SIG-M5 treated with dmso at 0.1 percent for 504 hours (cell line): ENCODE measurements at regions not wholly inside any gene's neighbourhood (a gene's known extent, or its start where the extent isn't known, plus 50 kb on each side); places are given as distances from the start of the nearest gene placed in this dataset.

ENCODE experiments used
- DNase-seq: peaks from one replicate; lab custom pipeline; 2025; ENCODE audit not compliant: unreplicated experiment; lab: John Stamatoyannopoulos, UW

DNA sequence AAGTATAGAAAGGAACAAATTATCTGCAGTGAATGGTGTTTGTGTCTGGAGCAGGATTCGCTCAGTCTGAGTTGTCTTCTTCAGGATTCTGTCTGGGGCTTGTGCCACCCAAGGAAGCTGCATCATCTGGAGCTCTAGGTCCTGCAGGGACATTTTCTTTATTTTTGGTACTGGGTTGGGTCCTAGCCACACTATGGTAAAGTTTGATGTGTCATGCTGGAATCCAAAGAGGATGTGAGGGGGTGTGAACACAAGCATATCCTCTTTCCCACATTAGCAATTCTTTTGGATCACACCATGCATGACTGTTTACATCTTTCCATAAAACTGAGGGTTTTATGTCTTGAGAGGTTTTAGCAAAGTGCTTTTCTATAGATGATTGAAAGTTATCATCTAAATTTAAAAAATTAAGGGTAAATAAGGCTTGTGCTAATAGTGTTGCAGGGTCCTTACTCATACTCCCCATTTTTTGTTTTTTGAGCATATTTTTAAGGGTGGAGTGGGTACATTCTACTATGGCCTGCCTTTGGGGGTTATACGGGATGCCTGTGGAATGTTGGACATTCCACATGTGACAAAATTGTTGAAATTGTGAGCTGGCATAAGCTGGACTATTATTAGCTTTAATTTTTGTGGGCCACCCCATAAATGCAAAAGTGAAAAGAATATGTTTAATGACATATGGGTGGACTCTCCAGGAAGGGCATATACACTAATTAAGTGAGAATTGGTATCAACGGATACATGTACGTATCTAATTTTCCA lies 152.0 kb upstream of the HMCN1 start:
- DNase-seq, result no peak

DNA sequence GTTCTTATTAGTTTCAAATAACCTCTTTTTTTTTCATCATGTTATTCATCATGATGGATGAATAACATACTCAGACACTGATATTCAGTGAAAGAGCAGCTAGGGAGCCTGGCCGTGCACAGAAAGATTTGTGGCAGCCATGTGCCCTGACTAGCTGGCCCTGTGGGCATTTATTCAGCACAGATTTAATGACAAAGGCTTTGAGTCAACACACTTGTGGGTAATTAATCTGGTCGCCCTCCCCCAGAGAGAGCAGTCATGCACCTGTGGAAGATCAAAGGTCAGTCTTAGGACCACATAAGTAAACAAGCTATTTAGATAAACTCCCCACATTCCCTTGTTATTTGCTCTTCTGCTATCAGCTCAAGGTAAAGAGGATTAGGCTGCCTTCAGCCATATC lies 153.2 kb upstream of the HMCN1 start:
- DNase-seq, result no peak

DNA sequence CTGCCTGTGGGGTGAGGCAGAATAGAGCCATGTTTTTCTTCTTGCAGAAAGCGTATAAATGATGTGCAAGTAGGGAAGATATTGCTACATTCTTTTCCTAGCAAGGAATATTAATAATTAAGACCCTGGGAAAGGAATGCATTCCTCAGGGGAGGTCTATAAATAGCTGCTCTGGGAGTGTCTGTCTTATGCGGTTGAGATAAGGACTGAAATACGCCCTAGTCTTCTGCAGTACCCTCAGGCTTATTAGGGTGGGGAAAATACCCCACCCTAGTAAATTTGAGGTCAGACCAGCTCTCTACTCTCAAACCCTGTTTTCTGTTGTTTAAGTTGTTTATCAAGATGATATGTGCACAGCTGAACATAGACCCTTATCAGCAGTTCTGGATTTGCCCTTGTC lies 155.9 kb upstream of the HMCN1 start:
- DNase-seq, result no peak

DNA sequence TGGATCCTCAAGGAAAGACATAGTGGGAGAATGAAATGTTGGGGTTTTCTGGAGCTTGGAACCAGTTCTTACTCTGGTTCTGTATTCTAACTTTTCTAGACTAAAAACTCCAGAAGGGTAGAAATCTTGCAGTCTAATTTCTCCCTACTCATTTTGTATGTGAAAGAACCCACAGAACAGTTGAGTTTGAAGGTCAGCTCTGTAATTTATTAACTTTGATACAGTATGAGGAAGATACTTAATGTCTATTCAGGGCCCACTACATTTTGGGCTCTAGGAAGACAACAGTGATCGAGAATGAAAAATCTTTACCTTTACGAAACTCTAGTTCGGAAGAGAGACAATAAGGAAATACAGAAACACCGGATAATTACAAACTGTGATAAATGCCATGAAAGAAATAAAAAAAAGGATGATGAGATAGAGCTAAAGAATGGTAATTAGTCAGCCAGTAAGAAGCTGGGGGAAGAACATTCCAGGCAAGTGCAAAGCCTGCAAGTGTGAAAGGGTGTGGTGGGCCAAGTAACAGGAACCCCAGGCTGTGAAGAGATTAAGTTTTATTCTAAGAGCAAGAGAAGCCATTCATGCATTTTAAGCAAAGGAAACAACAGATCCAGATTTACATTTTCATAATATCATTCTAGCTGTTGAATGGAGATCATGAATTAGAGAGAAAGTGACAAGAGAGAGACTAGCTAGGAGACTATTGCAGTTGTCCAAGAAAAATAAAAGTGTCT lies 159.9 kb upstream of the HMCN1 start:
- DNase-seq, result no peak

DNA sequence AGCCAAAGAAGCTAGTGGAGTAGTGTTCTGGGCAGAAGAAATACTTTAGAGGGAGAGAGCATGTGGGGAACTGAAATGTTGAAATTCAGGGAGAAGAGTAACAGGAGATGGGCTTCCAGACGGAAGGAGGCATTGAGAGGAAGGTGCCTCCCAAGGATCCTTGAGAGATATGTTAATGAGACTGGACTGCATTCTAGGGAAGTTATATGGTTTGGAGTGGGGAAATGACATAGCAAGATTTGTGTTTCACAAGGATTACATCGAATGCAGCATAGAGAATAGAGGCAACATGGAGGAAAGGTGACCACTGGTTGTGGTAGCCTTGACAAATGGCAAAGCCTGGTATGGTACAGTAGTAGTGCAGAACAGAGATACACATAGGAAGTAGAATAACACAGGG lies 160.5 kb upstream of the HMCN1 start:
- no peak for DNase-seq

DNA sequence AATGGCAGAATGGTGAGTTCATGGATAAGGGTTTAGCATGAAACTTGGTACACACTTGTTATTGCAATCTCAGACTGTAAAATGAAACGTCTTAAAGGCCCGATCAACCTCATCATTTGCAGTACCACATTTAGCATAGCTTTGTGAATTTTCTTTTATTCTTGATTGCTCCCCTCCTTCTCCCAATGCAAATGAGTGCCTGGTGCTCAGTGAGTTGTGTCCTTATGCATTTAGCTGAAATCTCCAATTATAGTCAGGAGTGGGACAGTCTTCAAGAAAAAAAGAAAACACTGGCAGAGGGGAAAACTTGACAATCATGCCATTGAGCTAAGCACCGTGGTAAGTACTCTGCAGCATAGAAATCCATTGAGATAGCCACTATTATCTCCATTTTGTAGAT lies 161.0 kb upstream of the HMCN1 start:
- DNase-seq, result no peak

DNA sequence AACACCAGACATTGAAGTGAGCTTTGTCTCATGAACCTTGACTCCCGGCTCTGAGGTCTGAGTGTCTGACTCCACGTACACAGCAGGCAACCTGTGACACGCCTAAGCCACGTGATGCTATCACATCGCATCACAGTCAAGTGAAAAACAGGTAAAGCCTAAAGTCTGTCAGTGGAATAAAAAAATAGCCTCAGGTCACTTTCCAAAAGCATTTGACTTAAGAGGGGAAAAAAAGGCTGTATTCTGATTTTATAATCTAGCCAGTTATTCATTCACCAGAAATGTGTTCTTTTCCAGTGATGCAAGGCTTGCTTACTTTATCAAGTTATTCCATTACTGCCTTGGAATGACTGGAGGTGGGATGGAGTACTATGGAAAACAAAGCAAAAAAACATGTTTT lies 163.2 kb upstream of the HMCN1 start:
- no peak for DNase-seq

DNA sequence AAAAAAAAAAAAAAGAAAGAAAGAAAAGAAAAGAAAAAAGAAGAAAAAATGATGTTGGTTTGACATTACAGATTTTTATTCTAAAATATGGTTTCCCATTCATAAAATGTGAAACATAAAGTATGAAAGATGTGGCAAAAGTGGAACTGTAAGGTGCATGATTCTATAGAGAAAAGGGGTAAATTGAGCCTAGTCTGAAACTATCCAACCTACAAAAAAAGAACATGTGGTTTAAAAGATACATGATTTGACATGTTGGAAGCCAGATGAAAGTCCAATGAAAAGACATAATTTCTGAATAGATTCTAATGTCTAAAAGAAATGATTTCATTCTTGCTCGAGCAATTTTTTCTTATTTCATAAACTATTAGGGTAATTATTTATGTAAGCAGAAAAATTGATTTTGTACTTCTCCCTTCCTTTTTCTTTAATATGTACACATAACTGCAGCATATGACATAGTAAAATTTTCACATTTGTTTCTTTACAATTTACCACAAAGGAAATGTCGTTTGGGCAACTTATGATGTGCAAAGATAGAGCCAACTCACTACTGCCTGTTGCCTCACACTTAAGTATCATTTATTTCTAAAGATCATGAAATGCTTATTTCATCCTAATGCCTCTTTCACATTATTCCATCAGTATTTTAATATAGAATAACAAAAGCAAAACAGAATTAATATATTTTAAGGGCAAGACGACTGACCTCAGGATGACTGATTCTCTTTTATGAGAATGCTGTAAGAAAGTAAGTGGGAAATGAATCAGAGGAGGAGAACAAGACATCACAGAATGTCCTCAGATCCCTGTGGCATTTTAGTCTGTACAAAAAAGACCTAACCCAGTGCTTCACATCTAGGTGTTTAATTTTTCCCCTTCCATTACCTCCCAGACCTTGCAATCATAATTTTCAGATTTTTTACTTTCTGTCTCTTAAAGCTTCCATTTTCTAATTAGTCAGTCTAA lies 165.8 kb upstream of the HMCN1 start:
- DNase-seq, result peak; percentile 25

DNA sequence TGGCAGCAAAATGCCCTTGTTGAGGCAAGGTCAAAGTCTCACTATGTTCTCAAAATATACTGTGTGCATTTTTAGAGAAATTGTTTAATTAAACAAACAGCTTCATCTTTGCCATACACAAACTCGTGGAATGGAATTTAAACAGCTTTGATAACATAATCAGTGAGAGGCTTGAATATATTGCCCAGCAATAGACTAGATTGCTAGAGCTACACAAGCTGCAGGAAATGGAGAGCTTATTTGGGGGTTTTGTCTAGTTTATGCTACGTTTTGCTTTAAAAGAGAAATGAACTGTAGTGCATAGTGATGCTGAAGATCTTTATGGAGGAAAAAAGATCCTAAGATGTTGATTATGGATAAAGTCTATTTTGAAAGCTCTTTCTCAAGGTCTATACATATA lies 166.8 kb upstream of the HMCN1 start:
- DNase-seq, result no peak

DNA sequence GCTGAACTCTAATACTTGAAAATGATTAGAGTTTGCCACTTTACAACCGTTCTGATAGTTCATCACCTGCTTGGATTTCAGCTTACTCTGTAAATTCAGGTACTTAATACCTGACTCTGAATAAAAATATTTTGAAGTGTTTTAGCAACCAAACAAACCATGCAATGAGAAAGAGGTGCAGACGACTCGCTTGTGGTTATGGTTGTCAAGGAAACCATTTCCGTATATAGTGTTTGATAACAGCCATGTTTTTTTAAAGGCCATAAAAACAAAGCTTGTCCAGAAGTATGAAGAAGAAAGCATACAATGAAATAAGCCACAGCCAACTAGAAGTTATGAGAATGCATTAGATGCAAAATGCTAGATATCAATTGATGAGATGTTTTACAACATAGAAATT lies 167.2 kb upstream of the HMCN1 start:
- DNase-seq, result peak; percentile 39

DNA sequence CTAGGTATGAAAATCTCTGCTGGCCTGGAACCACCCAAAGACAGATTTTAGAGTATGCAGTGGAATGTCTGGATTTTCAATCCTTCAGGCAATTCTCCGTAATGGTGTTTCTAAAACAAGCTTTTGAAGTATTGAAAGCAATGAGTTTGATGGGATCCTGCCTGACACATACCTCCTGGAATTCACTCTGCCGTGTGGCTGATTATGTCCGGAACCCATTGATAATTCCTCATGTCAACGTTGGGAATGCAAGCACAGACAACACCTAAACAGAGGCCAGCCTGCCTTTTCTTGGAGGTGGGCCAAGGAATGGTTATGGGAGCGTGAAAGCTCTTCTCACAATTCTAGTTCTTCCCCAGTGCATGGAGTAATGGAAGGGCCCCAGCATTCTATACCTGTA lies 168.9 kb upstream of the HMCN1 start:
- DNase-seq, result no peak

DNA sequence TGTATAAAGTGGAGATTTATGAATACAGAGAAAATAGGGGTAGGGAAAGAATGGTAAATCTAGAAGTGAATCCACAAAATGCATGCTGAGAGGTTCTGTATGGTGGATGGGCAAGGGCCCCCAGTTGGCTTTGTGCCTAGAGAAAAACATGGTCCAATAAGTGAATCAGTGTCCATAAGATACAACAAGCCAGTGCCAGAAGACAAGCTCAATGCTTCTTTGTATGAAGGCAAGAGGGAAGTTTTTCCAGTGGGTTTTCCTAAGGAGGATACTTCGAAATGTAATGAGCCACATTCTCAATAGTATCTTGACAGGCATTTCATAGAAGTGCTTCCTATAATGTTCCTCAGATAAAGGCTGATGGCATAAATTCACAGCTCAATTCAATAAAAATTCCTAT lies 169.4 kb upstream of the HMCN1 start:
- no peak for DNase-seq

DNA sequence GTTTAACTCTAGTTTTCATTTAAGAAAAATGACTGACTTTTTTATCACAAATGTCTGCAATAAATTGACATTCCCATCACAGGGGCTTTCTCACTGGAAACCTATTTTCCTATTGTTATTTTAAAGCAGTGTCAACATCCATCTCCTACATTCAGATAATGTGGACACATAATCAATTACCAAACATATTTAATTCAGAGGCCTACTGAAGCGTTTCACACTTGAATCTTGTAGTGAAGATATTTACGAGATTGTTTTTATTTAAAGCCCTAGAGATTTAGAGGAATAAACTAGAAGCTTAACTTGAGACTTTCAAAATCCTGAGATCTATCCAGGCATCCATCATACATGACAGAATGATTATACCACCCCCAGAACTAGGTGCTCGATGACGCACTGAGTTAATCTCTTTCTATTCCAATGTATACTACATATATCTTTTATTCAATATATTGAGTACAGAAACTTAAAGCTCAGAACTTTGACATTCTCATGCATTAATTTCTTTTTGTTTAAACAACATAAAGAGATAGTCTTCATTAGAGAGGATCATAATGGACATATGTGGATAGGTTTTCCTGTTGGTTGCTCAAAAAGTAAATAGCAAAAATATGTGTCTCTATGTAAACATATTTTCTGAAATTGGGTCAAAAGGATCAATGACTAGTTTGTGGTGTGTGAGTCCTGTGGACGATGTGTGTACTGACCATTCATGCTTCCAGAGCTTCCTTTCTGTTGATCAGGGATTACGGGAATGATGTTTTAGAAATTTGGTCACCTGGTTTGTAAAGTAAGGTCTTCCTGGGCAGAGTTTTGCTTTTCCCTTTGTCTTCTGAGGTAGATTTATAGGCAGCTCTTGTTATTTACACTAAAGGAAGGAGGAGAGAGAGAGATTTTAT lies 171.5 kb upstream of the HMCN1 start:
- no peak for DNase-seq

DNA sequence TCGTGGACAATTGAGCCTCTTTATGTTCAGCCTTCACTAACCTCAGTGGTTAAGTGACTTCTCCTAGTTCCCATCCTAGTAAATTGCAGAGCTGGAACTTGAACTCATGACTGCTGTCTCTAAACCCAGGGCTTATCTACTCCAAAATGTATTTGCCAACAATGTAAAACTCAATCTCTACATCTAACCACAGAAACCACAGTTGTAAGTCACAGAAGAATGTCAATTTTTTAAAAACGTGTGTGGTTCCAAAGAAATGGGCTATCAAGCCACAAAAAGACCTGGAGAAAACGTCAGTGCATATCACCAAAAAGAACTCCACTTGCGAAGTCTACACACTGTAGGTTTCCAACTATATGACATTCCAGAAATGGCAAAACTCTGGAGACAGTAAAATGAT lies 172.6 kb upstream of the HMCN1 start:
- no peak for DNase-seq

DNA sequence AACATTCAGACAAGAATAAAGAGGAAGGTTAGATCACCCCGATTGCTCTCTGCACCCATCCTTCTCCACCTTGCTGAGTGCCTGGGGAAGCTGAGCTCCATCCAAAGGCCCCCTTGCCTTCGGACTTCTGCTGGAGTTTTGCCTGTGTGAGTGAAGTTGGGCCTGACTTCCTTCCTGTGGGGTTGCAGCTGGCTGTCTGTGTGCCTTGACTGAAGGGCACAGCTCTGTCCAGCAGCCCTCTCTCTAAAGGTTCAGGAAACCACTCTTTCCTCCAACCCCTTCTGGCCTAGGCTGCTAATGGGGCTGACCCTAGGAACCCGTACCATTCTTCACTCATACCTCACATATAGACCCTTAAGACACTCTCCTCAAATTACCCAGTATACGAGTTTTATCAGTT lies 173.4 kb upstream of the HMCN1 start:
- no peak for DNase-seq

DNA sequence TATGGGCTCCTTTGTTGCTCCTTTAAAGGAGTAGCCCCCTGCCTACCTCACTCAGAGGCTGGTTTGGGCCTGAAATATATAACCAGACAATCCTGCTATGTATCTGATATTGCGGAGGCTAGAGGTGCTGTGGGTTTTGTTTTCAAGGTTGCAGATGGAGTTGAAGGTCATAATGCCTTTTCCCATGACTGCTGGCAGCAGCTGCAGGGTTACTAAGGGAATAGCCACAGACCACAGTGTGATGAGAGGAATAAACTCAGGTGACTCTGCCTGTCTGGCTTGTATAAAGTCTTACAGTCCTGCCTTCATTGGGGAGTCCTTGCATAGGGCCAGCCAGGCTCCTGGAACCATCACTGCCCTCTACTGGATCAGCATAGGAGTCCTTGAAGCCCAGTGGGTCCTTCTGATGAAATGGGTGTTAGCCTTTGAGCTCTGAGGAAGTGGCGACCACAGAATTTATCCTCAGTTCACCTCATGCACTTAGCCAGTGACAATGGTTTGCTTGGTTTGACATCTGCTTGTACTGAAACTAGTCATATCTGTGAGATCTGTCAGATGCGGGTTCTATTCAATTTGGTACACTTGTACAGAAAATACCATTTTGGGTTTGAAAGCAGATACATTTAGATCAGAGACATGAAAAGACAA lies 174.4 kb upstream of the HMCN1 start:
- peak; percentile 69 for DNase-seq

DNA sequence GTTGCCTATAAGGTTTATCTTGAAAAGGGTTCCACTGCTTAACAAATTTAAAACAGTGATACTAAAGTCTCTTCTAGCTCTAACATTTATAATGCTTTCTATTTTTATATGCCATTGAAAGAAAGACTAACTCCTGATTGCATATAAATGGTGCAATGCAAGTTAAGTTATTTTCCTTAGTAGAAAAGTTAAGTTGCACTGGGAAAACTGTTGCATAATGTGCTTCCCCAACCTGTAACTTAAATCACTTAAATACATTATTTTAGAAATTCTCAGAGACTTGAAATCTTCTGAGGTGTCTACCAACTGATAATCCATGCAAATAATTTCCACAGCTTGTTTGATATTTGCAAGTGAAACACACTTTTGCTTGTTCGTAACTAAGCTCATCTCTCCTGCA lies 175.0 kb upstream of the HMCN1 start:
- DNase-seq, result no peak

DNA sequence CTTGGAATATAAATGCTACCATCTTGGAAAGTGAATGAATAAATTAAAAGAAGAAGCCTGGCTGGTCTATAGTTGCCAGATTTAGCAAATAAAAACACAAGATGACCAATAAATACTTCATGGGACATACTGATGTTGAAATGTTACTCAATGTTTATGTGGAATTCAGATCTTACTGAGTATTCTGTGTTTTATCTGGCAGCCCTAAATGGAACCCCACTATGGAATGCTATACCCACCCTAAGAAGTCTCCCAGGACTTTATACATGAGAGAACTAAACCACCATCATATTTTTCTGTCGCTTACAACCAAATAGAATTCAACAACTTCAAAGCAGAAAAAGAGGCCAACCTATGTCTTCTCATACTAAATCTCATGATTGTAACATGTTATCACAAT lies 177.6 kb upstream of the HMCN1 start:
- no peak for DNase-seq

DNA sequence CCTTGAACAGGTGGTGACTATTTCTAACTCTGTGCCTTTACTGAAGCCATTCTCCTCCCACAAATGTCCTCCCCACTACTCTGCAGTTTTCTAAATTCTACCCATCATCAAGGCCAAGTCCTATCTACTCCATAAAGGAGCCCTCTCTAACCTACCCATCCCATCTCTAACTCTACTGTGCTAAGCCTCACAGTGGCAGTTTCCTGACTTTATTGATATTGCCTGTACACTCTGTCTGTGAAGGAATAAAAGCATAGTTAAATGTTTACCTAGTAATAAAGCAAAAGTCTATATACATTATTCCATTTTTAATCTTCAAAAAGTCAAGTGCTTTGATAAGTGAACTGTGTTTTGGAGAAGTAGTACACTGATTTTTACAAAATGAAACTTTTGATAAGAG lies 178.4 kb upstream of the HMCN1 start:
- no peak for DNase-seq

DNA sequence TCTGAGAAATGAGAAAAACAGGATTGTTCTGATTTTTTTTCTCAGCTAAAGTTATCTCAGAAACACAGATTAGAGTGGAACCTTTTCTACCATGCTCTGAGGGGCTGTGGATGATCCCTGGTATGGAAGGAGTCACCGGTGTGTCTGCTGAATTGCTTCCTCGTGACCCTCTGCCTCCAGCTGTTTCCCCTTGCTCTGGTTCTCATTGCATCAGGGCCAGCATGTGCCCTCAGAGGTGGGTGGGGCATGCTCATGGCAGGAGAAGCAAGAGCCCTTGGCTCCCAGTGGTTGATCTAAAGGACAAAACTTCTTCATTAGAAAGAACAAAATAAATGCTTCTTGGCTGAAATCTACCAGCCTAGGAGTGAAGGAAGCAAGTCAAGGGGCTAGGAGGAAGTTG lies 183.2 kb upstream of the HMCN1 start:
- no peak for DNase-seq
